B cell (primary cell): ENCODE measurements at regions not wholly inside any gene's neighbourhood (a gene's known extent, or its start where the extent isn't known, plus 50 kb on each side); places are given as distances from the start of the nearest gene placed in this dataset.

ENCODE experiments used
- ATAC-seq: fragments of 200-7000 bp; cut with Tn5 transposase; one replicate; pipeline ENCODE4 v1.10.0; 2021; ENCODE audit warnings: low read depth, mild to moderate bottlenecking, moderate number of reproducible peaks, moderate library complexity
- CTCF ChIA-PET: fragments of 350-600 bp; sonication (Branson Sonifier 250); formaldehyde crosslinking; loops from one replicate; lab custom pipeline; 2021; ENCODE audit warnings: antibody characterized with exemption, inconsistent platforms; lab: Charles Lee
- POLR2A ChIA-PET: fragments of 350-600 bp; sonication (Branson Sonifier 250); formaldehyde crosslinking; loops from one replicate; lab custom pipeline; 2021; ENCODE audit warnings: antibody characterized with exemption; lab: Charles Lee
- DNase-seq: peaks from one replicate; pipeline ENCODE4 v3.0.0; 2013
- H2AFZ ChIP-seq: 2 replicates; pipeline ENCODE4 v1.6.1; 2012; ENCODE audit warnings: mild to moderate bottlenecking, low read depth, low read length; ENCODE audit not compliant: insufficient read depth, poor library complexity, severe bottlenecking
- H3K27ac ChIP-seq, 2 donors: 1 replicate in 1 of 2; 2 replicates in 1 of 2; pipeline ENCODE4 v1.5.1; 2012 to 2013; ENCODE audit warnings: low read length in 2 of 2, mild to moderate bottlenecking in 2 of 2, moderate library complexity in 1 of 2
- H3K27me3 ChIP-seq, 4 experiments: fragments of 200-600 bp in 1 of 4; sonication (generic) in 1 of 4; replicated peaks in 1 of 4; 1 replicate in 2 of 4; 2 replicates in 2 of 4; pipeline versions ENCODE4 v1.6.1 to v1.7.0; 2013 to 2016; ENCODE audit warnings: low read length in 3 of 4, mild to moderate bottlenecking in 2 of 4, mixed read lengths in 1 of 4, moderate library complexity in 1 of 4; ENCODE audit not compliant: insufficient read depth in 4 of 4, control insufficient read depth in 3 of 4; ENCODE audit errors: control extremely low read depth in 1 of 4
- H3K36me3 ChIP-seq, 2 experiments: replicated peaks in 1 of 2; 1 replicate in 1 of 2; 2 replicates in 1 of 2; pipeline versions ENCODE4 v1.6.1 to v1.7.1; 2013; ENCODE audit warnings: low read length in 1 of 2; ENCODE audit not compliant: insufficient read depth in 2 of 2, control insufficient read depth in 1 of 2; ENCODE audit errors: control extremely low read depth in 1 of 2, extremely low read depth in 1 of 2
- H3K4me1 ChIP-seq, 2 donors: fragments of 200-600 bp in 1 of 2; sonication (generic) in 1 of 2; 1 replicate in 1 of 2; 2 replicates in 1 of 2; pipeline versions ENCODE4 v1.5.1 to v1.6.1; 2013 to 2017; ENCODE audit warnings: low read length in 2 of 2; ENCODE audit not compliant: control insufficient read depth in 2 of 2, insufficient read depth in 2 of 2
- H3K4me2 ChIP-seq: replicated peaks from 2 replicates; pipeline ENCODE3; 2012; ENCODE audit warnings: mild to moderate bottlenecking, low read depth, low read length; ENCODE audit not compliant: poor library complexity, severe bottlenecking
- H3K4me3 ChIP-seq, 5 experiments: fragments of 200-600 bp in 1 of 5; sonication (generic) in 1 of 5; 1 replicate in 3 of 5; 2 replicates in 2 of 5; pipeline versions ENCODE4 v1.5.1 to v1.7.0; 2011 to 2016; ENCODE audit warnings: low read length in 4 of 5, mild to moderate bottlenecking in 4 of 5, low read depth in 2 of 5, control low read depth in 1 of 5, moderate library complexity in 1 of 5; ENCODE audit not compliant: insufficient read depth in 1 of 5; ENCODE audit errors: control extremely low read depth in 1 of 5, extremely low read depth in 1 of 5
- H3K79me2 ChIP-seq: fragments of 200-600 bp; sonication (generic); one replicate; pipeline ENCODE4 v1.6.0; 2016; ENCODE audit warnings: low read length; ENCODE audit not compliant: control insufficient read depth, insufficient read depth
- H3K9ac ChIP-seq: fragments of 200-600 bp; sonication (generic); 2 replicates; pipeline ENCODE4 v1.6.1; 2017; ENCODE audit warnings: mild to moderate bottlenecking, low read length, moderate library complexity
- H3K9me3 ChIP-seq, 3 donors: one replicate each; pipeline versions ENCODE4 v1.6.1 to v1.7.1; 2013; ENCODE audit warnings: low read length in 2 of 3; ENCODE audit not compliant: control insufficient read depth in 2 of 3, insufficient read depth in 1 of 3; ENCODE audit errors: control extremely low read depth in 1 of 3
- H4K20me1 ChIP-seq: 2 replicates; pipeline ENCODE4 v1.6.0; 2012; ENCODE audit warnings: mild to moderate bottlenecking, low read length; ENCODE audit not compliant: insufficient read depth, control insufficient read depth, poor library complexity, severe bottlenecking
- H3K27ac Mint-ChIP-seq: one replicate; pipeline ENCODE4 v1.8.0; 2021; ENCODE audit warnings: mixed read lengths
- H3K27me3 Mint-ChIP-seq: one replicate; pipeline ENCODE4 v1.8.0; 2021; ENCODE audit warnings: mixed read lengths
- H3K4me1 Mint-ChIP-seq: one replicate; pipeline ENCODE4 v1.8.0; 2021; ENCODE audit warnings: mixed read lengths
- H3K4me3 Mint-ChIP-seq: one replicate; pipeline ENCODE4 v1.8.0; 2021; ENCODE audit warnings: mixed read lengths
- H3K9me3 Mint-ChIP-seq: one replicate; pipeline ENCODE4 v1.8.0; 2022; ENCODE audit warnings: mixed read lengths; ENCODE audit not compliant: insufficient read depth
- EZH2 ChIP-seq: IDR thresholded peaks from 2 replicates; pipeline ENCODE4 v1.6.1; 2012; ENCODE audit warnings: borderline replicate concordance, low read depth, mild to moderate bottlenecking, moderate library complexity, low read length; ENCODE audit not compliant: insufficient read depth, poor library complexity, severe bottlenecking
- WGBS: methylation state at CpG from one replicate; pipeline ENCODE4 v1.1.5; 2013; ENCODE audit warnings: missing lambda C conversion rate; ENCODE audit not compliant: insufficient coverage; 5-methylcytosine and 5-hydroxymethylcytosine counted together
- intact Hi-C: fragments of 100-400 bp; cut with micrococcal nuclease; formaldehyde crosslinking; loops from one replicate; pipeline ENCODE4 v1.10.0; 2022
- TF ChIP-seq, protein P1 (sequence below): fragments of 200-600 bp; IDR thresholded peaks from one replicate; pipeline ENCODE4 v1.8.0; 2022; ENCODE audit warnings: antibody characterized with exemption, mild to moderate bottlenecking

DNA sequence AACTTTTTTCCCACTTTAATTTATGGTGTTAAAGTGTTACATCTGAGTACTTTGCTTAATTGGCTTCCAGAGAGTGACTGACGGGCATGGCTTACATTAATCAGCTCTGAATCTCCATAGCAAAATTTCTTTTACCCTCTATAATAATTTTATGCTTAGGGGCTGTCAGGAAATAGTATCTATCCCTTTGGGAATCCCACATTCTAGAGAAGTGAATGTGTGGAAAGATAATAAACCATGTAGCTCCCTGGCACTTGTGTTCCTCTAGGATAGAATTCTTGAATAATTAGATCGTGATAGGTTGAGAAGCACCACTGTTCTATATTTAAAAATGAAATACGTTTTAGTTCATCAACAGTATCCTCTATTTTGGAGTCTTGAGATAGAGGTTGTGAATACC lies 89.6 kb downstream of the DNAJB9 start:
- Histone ChIP-seq H3K27me3 (no peaks in the 10 kb centered on the region), H4K20me1 (no peaks in the 10 kb centered on the region), H3K4me2 (no peak overlapping the region), H3K9ac (no peak overlapping the region), H3K4me3 (no peak overlapping the region), H3K36me3 (no peaks in the 10 kb centered on the region), H3K9me3 (no peaks in the 10 kb centered on the region), H3K27ac (no peak overlapping the region), H2AFZ (no peak overlapping the region), H3K79me2 (no peaks in the 10 kb centered on the region), H3K4me1 (no peaks in the 10 kb centered on the region)
- no peak overlapping the region for H3K27ac Mint-ChIP-seq
- ChIA-PET POLR2A (no interaction called here), CTCF (interaction anchor here (1.0 kb wide), 1 partner anchor 66 kb away, joined by 3 read pairs; no protein-coding TSS in a partner anchor)
- H3K27me3 Mint-ChIP-seq = peaks cover 5% of the 10 kb centered on the region
- no peaks in the 10 kb centered on the region for H3K9me3 Mint-ChIP-seq
- no peak overlapping the region for H3K4me3 Mint-ChIP-seq
- no peaks in the 10 kb centered on the region for H3K4me1 Mint-ChIP-seq
- DNase-seq = no peak
- intact Hi-C loops = no loop called here
- no peak for ATAC-seq
- WGBS = no CpG with 5 or more reads among the region's 3 CpGs
- no peak for TF ChIP-seq EZH2
- TF ChIP-seq, protein P1, sequence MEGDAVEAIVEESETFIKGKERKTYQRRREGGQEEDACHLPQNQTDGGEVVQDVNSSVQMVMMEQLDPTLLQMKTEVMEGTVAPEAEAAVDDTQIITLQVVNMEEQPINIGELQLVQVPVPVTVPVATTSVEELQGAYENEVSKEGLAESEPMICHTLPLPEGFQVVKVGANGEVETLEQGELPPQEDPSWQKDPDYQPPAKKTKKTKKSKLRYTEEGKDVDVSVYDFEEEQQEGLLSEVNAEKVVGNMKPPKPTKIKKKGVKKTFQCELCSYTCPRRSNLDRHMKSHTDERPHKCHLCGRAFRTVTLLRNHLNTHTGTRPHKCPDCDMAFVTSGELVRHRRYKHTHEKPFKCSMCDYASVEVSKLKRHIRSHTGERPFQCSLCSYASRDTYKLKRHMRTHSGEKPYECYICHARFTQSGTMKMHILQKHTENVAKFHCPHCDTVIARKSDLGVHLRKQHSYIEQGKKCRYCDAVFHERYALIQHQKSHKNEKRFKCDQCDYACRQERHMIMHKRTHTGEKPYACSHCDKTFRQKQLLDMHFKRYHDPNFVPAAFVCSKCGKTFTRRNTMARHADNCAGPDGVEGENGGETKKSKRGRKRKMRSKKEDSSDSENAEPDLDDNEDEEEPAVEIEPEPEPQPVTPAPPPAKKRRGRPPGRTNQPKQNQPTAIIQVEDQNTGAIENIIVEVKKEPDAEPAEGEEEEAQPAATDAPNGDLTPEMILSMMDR = no peak

DNA sequence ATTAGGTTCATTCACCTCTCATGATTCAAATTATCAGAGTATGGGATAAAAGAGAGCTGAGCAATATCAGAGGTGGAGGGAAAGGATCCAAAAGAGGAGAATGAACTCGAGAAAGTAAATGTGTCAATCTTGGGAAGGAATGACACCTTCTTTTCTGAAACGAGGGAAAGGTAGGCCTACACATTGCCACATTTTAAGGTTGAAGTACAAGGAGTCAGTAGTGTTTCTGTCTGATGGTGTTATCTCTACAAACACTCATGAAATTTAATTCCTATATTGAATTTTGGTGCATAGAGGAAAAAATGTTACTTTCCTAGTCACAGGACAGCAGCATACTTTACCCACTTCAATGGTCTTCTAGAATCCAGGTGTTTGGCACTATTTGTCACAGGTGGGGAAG lies 90.2 kb downstream of the DNAJB9 start:
- DNase-seq (no peak), ATAC-seq (no peak)
- Histone ChIP-seq H3K4me2 (no peak overlapping the region), H3K36me3 (no peaks in the 10 kb centered on the region), H3K4me3 (no peak overlapping the region), H2AFZ (no peak overlapping the region), H3K27ac (no peak overlapping the region), H3K9me3 (no peaks in the 10 kb centered on the region), H3K4me1 (no peaks in the 10 kb centered on the region), H3K9ac (no peak overlapping the region), H4K20me1 (no peaks in the 10 kb centered on the region), H3K27me3 (no peaks in the 10 kb centered on the region), H3K79me2 (no peaks in the 10 kb centered on the region)
- Mint-ChIP-seq H3K4me1 (no peaks in the 10 kb centered on the region), H3K27me3 (peaks cover 5% of the 10 kb centered on the region), H3K27ac (no peak overlapping the region), H3K9me3 (no peaks in the 10 kb centered on the region), H3K4me3 (no peak overlapping the region)
- ChIA-PET CTCF (interaction anchor here (1.0 kb wide), 1 partner anchor 67 kb away, joined by 3 read pairs; no protein-coding TSS in a partner anchor), POLR2A (interaction anchor here (0.6 kb wide), 1 partner anchor 514 kb away, joined by 7 read pairs; no protein-coding TSS in a partner anchor)
- 83% methylated on average over 1 of the region's 2 CpGs for WGBS
- intact Hi-C loops = no loop called here
- TF ChIP-seq, protein P1 = no peak
- TF ChIP-seq EZH2 = no peak
